Dedifferentiated amniotic fluid mesenchymal stem cell (primary cell): ENCODE measurements at regions not wholly inside any gene's neighbourhood (a gene's known extent, or its start where the extent isn't known, plus 50 kb on each side); places are given as distances from the start of the nearest gene placed in this dataset.

Source experiments
- DNase-seq: peaks from one replicate; pipeline ENCODE4 v3.0.0-alpha.2; 2016; ENCODE audit errors: extremely low spot score

GRCh38 chr13:59346999-59347723, 816.6 kb downstream of the DIAPH3 start:
- no peak for DNase-seq

DNA sequence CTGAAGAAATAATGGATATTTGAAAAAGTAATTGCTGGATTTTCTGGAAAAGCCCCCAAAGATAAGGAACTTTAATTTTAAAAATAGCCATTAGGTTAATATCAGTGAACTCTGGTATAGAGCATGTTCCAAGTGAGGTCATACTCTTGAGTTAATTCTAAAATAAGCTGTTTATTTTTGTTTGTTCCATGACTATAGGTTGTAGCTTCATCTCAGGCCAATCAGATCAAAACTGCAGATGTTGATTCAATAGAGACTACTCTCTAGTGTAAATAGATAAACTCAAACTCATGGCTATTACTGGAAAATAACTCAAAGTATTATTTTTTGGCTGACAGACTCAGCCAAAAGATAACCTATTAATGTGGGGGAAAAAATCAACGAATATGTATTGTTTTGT, 815.1 kb downstream of the DIAPH3 start:
- no peak for DNase-seq

DNA sequence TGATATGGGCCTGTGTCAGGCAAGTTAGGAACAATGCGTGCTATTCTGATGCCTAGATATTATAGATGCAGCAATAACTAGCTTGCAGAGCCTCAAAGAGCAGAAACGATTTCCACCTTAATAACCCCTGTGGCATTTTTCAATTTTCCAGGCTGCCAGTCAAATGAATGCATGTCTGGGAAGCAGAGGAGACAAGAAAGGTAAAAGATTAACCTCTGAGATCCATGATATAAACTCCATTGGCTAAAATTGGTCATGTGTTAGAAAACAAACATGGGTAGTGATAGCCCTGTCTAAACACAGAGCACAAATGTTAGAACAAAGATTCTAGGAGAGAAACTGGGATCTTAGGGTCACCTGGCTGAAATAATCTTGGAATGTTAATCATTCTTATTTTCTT, 811.1 kb downstream of the DIAPH3 start:
- no peak for DNase-seq

DNA sequence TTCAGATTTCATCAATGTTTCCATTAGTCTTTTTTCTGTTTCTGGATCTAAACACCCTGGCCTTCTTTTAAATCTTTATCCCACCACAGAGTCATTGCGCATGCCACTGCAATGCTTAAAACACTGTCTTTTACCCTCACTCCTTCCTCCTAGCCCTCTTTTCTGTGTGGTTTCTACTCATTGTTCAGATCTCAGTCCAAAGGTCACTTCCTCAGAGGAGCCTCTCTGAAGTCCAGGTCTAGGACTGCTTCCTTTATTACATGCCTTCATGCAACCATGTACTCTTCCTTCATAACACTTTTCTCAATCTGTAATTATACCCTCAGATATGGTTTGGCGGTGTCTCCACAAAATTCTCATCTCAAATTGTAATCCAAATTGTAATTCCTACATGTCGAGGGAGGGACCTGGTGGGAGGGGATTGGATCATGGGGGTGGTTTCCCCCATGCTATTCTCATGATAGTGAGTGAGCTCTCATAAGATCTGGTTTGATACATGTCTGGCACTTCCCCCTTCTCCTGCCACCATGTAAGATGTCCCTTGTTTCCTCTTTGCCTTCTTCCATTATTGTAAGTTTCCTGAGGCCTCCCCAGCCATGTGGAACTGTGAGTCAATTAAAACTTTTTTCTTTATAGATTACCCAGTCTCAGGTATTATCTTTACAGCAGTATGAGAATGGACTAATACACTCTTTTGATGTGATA, 808.9 kb downstream of the DIAPH3 start:
- no peak for DNase-seq

DNA sequence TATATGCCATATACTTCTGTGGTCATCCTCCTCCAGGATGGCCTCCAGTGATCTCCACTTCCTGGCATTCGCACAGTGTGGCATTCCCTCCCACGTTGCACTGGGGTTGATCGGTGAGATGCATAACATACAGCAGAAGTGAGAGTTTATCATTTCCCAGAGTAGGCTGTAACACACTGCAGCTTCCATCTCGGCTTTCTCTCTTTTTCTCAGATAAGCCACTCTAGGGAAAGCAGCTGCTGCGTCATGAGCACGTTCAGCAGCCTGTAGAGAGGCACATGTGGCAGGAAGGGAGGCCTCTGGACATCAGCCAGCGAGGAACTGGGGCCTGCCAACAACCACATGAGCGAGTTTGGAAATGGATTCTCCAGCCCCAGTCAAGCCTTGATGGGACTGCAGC, 807.1 kb downstream of the DIAPH3 start:
- no peak for DNase-seq

DNA sequence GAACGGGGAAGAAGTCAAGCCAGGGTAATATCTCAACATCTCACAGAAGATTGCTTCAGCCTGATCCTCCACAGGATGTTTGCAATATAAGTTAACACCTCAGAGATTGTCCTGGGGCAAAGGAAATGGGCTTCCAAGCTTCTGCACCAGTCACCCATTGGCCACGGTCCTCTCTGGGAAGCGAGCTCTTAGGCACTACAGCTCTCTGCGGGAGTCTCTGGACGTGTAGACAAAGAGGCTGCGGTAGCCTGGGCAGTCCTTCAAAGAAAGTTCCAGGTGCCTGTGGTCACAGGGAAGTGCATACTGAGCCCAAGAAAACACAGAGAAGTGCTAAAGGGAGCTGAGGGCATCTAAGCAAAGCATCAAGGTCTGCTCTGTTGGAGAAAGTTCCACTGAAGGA, 805.7 kb downstream of the DIAPH3 start:
- DNase-seq: no peak

GRCh38 chr13:59360108-59360507, 803.6 kb downstream of the DIAPH3 start:
- no peak for DNase-seq

DNA sequence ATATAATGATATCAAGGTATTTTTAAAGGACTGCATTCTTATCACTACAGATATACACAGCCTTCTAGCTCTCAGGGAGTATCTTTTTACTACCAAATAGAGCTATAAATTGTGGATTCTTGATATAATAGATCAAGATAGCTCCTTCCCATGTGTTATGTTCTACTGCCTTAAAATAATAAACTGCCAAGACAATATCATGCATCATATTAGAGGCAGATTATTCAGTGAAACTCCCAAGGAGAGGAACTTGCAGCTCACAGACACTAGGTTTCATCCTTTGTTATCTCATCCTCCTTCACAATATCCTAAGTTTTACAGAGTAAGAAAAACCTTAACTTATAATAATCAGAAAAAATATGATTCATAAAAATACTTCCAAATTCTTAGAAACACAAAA, 802.8 kb downstream of the DIAPH3 start:
- no peak for DNase-seq

DNA sequence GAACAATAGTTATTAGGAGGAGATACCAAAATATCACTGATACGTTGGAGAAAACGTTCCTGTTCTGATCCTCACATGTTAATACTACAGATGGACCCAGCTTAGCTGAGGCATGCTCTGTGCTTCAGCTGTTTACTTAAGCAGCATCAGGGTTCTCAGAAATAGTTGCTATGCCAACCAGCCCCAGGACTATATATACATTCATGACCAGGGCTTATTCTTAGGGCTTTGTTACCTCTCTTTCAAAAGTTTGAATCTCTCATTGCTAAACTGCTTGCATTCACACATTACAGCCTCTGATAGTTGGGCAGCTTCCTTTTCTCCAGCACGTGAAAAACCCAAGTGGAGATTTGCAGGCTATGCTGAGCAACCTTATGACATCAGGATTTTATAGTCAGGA, 800.4 kb downstream of the DIAPH3 start:
- no peak for DNase-seq

- no peak for DNase-seq
Observed at GRCh38 chr13:59363947-59364346, 799.8 kb downstream of the DIAPH3 start.

DNA sequence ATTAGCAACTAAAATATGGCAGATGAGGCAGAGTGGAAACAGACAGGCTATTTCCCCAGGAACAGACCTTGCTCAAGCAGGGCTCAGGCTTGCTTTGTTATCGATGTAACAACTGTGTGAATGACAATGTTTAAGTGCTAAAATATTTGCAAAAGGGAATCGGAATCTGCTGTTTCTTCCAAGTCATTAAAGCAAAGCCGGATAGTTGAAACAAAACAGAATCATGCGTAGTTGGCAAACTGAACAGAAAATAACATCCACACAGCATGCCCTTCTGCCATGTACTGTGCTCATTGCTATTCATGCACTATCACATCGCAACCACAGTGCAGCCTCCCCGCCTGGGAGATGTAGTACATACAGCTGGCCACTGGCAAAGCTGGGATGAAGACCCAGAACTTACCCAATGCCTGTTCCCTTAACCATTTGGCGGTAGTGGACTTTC, 799.1 kb downstream of the DIAPH3 start:
- DNase-seq: no peak

DNA sequence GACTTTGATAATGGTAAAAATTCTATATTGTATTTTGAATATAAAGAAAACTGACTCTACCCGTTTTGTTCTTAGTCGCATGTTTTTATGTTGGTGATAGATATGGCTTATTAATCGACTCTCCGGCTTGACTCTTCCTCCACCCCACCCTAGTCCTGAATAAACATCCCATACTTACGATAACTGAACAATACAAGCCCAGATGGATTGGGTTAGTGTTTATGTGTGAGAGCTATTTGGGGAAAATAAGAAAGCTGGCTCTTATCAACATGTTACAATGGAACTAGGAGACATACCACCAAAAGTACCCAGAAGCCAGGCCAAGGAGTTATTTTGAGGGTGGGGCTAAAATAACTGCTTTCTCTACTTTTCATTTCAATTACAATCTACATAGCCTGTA, 796.3 kb downstream of the DIAPH3 start:
- DNase-seq: no peak

DNA sequence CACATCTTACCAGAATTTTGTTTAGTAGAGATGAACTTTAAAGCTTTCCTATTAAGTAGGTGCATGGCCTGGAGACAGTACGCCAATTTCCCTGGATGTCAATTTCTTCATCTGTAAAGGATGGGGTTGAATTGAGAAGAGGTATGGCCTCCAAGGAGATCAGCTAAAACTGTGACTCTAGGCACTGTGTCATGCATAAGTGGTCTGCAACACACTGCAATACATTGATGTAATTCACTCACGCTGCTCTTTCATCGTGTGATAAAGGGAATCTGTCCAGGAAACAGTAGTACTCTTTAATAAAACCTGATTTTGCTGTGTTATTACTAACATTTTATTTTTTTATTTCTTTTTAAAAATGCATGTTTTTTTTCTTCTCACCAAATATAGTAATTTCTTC, 795.8 kb downstream of the DIAPH3 start:
- DNase-seq: no peak

GRCh38 chr13:59368693-59369092, 795.0 kb downstream of the DIAPH3 start:
- no peak for DNase-seq

DNA sequence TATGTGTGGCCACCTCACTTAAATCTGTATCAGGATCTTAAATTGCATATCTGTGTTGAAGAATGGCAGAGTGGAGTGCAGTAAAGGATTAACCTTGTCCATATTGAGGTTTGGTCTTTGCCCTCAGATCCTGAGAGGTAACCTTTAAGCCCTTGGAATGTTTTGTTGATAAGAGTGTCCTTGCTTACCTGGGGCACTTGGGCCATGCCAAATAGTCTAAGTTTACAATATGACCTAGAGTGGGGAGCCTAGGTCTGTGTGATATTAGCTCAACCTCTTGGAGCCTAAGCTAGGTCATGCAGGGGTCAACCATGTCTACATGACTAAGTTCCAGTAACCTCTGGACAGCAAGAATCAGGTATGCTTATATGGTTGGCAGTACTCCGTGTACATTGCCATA, 792.5 kb downstream of the DIAPH3 start:
- no peak for DNase-seq

- no peak for DNase-seq
Observed at GRCh38 chr13:59373341-59373740, 790.4 kb downstream of the DIAPH3 start.

DNA sequence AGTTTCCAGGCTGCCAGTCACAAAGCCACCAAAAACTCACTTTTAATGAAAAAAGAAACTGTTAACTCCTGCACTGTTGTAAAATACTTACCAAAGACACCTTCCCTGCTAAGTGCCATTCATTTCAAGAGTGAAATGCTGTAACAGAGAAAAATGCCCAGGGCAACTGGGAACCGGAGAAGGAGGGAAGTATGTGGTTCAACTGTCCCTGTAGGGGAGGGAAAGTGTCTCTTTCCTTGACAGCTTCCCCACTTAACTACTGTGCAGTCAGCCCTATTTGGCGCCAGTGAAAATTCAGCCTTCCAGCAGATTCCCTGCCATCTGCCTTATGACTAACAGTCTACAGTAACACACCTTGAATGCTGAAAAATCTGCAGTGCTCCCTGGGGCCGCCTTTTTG, 789.0 kb downstream of the DIAPH3 start:
- DNase-seq: no peak

DNA sequence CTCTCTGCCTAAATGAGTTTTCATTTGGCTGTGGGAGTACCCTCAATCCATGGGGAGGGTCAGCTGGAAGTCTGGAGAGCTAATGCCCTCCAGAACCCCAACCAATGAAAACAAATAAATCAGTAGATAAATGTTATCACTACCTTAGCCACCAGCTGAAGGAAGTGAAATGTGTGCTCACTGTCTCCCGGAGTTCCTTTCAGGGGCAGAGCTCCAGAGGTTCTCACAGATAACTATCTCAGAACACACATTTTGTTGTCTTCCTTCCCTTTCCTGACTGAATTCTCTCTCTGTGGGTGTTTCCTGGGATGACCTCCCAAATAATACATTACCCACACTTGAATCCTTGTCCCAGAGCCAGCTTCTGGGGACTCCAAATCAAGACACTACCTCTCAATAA, 779.6 kb downstream of the DIAPH3 start:
- no peak for DNase-seq

- peak; percentile 86 for DNase-seq
Observed at GRCh38 chr13:59391696-59392095, 772.0 kb downstream of the DIAPH3 start.

DNA sequence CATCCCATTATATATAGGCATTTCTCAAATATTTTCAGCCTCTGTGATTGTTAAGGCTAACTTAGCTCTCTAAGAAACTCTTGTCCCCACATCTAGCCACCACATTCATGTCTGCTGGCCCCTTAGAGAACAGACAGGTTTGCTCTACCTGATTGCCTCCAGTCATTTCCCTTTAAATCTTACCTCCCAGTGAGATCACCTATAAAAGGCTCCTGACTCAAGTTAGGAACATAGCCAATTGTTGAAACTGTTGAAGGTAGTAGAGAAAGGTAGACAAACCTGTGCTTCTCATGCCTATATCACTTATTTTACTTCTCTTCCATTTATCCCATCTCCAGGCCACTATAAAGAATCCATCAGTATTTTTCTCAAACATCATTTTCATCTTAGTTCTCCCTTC, 771.4 kb downstream of the DIAPH3 start:
- DNase-seq: no peak

- DNase-seq: no peak
Observed at GRCh38 chr13:59394496-59394895, 769.2 kb downstream of the DIAPH3 start.

DNA sequence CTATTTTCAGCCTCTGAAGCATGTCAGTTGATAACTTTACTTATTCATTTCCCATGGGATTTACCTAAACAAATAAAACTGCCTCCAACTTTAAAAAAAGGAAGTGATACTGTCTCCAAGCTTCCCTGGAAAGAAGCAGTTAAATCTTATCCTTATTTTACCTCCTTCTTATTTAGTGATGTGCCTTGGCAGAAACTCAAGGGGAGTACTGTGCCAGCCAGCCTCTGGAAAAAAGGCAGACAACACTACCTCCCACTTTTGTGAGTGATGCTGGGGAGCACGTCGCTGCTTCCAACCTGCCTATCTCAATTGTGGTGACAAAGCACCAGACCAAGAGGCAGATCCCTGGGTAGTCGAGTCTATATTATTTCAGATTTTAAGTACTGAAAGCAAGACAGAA, 765.6 kb downstream of the DIAPH3 start:
- no peak for DNase-seq

GRCh38 chr13:59398661-59399060, 765.1 kb downstream of the DIAPH3 start:
- DNase-seq: no peak

- DNase-seq: no peak
Observed at GRCh38 chr13:59399513-59399912, 764.2 kb downstream of the DIAPH3 start.
